ELF-1 (cell line): ENCODE measurements at regions not wholly inside any gene's neighbourhood (a gene's known extent, or its start where the extent isn't known, plus 50 kb on each side); places are given as distances from the start of the nearest gene placed in this dataset.
A peak's percentile ranks its signal among the peaks of the same experiment; 100 is the strongest.
"Not testable (repeated sequence)": the region's sequence is repeated elsewhere in the genome, so short reads cannot be mapped to it uniquely, and the experiment has no call there.

Source experiments
- DNase-seq: peaks from one replicate; pipeline ENCODE4 v3.0.0-alpha.2; 2016; ENCODE audit warnings: low read depth, low spot score

DNA sequence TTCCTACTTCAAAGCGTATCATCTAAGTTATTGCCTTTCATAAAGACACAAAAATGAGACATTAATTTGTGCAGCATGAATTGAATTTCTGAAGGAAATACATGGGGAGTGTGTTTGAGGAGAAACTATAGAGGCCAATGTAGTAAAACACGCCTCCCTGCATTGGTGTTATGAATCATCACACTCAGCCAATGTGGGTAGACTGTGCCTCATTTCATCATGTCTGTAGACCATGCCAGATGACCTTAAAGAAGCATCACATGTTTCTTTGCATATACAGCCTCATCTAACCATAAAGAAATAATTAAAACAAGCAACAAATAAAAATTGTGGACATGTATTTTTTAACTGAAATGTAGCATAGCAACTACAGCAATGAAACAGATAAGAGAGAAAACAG lies 486.0 kb upstream of the ADAMTS9 start:
- DNase-seq, result no peak

DNA sequence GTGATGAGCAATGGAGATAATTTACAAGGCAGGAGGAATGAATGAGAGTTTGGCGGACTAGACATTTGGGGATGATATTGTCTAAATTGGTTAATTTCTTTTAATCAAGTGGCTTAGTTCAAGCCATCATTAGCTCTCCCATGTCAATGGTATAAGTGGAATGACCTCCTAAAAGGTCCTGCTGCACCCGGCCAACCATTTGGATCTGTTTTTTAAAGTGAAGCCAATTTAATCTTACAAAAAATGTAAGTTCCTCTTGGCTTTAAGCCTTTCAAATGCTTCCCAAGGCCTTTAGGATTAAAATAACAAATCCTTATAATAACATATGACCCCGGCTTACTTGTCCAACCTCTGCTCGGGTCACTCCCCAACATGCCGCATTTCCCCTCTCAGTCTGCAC lies 484.4 kb upstream of the ADAMTS9 start:
- DNase-seq, result no peak

DNA sequence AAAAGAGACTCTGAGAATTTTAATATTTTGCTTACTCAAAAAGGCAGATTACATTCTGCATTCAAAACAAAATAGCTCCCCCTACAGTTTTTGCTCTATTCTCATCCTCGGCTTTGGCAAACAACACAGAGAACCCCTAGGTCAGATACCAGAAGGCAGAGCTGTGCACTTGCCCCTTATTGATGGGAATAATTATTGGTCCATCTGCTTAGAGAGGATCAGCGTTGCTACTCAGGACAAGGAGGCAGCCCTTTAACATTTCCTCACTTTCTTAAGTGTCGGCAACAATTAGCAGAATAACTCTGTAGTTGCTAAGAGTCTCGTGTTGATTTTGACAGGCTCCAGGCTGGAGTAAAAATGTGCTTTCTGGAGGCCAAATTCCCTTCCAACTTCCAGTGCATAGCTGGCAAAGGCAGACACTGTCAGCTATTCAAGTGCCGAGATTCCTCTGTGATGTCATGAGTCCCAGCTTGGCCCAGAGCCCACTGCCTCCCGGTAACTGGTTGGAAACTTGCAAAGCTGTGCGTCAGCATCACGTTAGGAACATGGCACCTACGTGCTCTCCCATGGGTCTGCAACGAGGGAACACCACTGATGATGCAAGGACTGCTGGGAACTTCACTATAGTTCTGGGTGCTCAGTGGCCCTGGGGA lies 482.7 kb upstream of the ADAMTS9 start:
- peak; percentile 18 for DNase-seq

DNA sequence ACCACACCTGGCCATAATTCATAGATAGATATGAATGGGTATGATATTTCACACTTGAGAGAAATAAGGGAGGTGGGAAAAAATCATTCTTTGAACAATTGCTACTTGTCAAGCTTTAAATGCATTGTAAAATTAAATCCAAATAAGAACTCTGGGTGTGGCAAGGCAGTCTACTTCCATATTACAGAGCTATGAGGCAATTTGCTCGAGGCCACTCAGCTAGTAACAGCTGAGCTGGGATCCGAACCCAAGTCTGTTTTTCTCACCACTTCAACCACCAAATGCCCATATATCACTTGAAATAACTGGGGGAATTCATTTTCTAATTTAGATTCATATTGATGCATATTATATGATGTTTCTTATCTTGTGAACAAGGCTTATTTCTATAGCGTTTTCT lies 482.2 kb upstream of the ADAMTS9 start:
- DNase-seq, result no peak

DNA sequence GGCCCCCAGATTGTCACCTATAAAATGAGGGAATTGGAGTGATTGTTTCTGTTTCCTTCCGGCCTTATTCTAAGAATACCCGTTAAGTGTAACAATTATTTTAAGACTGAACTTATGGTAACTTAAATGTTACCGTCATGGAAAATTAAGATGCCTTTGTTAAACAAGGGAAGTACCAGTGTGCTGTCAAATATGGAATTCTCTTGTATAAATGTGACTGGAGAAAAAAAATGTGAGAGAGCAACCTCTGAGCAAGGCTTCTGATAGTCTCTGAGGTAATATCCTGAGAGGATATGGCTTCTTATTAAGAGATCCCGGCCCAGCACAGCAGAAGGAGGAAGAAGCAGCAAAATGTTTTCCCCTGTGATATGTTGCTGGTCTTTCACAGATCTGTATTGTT lies 480.7 kb upstream of the ADAMTS9 start:
- DNase-seq, result no peak

DNA sequence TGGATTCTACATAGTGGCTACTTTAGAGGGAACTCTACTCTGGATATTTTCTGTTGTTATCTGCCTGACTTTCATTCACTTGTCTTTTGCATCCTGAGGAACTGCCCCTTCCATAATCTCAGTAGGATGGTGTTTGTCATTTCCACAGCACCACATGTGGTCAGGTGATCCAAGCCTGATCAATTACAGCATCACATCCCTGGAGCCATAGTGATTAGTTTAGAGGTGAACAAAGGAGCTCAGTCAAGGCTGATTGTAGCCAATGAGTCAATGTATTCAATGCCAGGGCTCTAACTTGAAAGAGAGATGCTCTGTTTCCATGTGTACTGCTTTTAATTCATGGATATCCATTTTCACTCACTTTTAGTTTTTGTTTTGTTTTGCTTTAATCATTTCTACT lies 478.7 kb upstream of the ADAMTS9 start:
- DNase-seq, result no peak

DNA sequence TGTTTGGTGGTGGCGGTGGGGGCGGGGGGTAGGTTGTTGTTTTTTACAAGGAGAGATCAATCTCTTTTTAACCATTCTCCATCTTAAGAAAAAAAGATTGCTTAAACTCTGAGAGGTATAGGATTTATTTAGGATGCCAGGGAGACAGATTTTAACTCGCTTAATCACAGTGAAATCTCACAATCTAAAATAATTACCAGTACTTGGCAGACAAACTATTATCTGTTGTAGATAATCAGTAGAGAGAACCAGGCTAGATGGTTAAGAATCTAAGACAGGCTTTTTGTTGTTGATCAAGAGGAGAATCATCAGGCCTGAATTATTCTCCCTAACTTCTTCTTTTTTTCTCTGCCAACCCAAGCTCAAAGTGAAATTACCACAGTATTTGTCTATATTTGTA lies 470.2 kb upstream of the ADAMTS9 start:
- DNase-seq, result no peak

DNA sequence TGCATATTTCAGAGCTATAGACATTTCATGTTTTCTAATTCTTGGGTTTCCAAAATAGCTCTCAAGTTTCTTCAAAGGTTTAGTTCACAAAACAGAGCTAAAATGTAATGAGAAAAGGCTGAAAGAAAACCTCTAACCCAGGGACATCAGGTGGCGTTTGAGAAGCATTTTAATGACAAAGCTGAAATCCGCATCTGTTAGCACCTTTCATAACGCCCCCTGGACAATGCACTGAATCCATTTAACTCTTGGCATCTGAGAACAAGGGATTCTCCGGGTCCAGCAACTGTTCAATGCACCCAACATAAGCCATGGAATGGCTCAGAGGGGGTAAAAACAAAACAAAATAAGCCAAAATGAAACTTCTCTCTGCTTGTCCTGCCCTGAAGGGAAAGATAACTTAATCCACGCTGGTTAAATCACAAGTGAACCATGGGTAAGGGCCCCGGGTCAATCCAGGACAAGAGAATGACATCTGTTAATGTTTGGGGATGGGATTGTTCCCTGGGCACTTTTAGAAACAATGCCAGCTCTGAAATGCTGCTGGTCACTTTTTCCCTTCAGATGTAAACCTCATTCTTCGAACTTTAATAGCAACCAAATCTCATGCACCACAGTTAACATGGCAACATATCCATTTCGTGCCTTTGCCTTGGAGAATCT lies 466.2 kb upstream of the ADAMTS9 start:
- DNase-seq, result peak; percentile 38

DNA sequence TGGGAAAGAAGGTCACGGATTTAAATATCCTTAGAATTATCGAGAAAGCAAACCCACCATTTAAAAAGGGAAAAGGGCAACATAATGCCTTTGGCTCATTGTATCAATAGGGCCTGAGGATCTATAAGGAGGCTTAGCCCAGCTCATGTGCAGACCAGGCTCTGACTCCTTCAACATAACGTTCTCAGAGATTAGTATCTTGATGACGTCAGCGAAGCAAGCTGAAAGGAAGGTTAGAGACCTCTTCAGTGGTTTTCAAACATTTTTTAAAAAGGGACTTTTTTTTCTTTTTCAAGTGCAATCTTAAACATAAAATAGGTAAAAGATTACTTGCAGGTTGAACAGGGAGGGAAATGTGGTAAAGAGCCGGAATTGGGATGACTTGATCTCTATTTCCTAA lies 463.9 kb upstream of the ADAMTS9 start:
- no peak for DNase-seq

DNA sequence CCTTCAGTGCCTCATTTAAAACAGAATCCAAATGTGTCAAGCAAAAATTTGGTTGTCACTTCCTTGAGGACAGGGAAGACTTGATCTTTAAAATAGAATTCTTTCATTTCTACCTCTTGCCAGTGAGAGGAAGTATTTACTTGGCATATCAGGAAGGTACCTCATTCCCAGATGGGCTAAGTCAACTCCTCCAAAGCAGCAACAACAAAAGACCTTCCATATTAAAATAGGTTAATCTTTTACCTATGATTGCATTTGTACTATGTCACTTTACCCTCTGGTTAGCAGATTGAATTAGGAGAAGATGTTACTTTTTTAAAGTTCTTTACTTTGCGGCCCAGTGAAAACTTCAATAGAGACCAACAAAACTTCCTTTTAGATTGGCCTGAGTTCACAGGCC lies 462.1 kb upstream of the ADAMTS9 start:
- DNase-seq, result no peak

DNA sequence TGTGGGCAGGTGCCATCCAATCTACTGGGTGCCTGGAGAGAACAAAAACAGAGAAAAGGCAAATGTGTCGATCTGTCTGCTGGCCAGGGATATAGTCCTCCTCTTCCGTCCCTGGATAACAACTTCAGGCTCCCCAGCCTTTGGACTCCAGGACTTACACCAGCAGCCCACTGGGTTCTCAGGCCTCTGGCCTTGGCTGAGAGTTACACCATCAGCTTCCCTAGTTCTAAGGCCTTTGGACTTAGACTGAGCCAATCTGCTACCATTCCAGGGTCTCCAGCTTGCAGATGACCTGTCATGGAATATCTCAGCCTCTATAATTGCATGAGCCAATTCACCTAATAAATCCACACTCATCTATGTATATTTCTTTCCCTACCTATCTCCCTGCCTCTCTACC lies 460.9 kb upstream of the ADAMTS9 start:
- no peak for DNase-seq

DNA sequence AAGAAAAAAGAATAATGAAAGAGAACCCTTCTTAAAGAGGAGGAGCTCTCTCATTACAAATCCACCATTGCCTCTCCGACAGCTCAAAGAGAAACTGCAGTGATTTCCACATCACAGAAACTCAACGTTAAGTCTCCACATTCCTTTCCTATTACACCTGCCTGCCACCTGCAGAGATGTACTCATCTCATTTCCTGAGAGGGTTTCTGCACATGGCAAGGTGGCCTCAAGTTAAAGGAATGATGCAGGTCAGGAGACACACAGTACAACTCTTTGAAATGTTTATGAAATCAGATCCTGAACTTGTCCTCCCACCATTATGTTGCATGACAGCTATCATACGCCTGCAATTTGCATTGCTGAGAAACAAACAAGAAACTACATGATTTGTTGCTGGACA lies 458.4 kb upstream of the ADAMTS9 start:
- peak; percentile 45 for DNase-seq

DNA sequence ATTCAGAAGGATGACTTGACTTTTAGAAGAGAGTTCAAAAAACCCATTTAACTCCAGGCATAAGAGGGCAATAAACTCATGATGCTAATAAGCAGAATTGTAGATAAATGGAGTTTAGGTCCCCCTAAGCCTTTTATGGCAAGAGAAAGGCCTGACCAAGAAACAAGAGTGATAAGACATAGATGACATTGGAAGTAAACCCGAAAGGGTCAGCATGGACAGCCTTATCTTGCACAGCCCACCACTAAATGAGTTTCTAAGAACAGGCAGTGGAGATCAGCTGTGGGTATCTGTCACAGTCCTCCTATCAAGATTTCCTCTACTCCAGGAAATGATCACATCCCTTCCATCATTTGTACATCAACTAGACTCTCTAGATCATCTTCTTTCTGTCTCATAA lies 457.9 kb upstream of the ADAMTS9 start:
- no peak for DNase-seq

DNA sequence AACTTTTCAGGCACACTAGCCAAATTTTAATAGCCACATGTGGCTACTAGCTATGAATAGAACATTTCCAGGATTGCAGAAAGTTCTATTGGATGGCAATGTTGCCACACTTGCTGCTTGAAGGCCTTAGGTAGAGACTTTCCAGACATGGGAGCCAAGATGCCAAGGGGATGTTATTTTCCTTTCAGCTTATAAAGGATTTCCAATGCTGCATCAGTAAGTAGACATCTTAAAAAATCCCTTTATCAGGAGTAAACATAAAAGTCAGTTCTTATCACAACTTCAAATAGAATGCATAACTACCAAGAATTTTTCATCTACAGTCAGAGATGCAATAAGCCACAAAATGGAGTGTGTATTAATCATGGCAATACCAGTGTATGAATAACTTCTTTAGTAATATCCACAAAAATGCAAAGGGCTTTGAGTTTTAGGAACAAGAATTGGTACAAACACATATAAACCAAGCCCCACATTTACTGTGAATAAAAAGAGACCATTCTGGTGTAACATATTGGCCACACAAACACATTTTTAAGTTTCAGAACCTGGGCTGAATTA lies 457.1 kb upstream of the ADAMTS9 start:
- DNase-seq, result no peak

DNA sequence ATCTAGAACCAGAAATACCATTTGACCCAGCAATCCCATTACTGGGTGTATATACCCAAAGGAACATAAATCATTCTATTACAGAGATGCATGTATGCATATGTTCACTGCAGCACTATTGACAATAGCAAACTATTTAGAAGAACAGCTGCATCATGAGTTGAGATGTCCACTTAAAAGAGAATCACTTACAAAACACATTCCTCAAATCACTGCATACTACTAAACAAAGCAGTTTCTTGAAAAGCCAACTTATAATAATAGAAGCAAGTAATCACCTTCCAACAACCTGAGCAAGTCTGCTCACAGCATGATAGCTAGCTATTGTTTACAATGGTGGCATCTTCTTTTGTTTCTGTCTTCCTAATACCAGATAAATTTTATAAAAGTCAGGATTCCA lies 454.7 kb upstream of the ADAMTS9 start:
- no peak for DNase-seq

DNA sequence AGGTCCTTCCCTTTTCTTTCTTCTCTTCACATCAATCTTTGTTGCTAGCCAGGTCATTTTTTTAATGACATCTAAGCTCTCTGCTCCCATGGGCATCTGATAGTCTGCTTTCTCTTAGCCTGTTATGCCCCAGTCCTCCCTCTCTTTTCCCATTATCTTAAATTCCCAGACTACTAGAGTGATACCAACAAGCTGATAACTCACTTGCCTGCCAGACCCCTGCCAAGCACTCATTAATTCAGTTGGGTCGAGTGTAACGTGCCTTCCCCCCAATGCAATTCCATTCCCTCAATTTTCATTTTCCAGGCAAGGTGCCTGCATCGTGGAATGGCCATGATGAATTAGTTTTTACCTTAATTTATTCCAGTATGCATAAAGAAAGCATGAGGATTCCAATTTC lies 450.8 kb upstream of the ADAMTS9 start:
- no peak for DNase-seq

DNA sequence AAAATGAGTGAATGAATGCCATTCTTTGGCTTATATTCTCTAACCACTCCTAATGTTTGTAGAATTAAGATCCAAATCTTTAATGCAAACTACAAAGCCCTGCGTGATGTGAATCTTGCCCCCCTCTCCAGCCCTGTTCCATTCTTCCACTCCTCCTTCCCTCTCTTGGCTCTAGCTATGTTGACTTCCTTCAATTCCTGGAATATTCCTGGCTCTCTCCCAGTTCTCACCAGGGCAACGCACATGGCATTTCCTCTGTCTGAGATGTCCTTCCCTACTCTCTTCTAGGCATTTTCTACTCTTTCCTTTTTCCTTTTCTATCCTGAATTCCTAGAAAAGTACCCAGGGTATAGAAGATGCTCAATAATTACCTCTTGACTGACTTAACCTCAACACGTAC lies 446.0 kb upstream of the ADAMTS9 start:
- not testable (repeated sequence) for DNase-seq

DNA sequence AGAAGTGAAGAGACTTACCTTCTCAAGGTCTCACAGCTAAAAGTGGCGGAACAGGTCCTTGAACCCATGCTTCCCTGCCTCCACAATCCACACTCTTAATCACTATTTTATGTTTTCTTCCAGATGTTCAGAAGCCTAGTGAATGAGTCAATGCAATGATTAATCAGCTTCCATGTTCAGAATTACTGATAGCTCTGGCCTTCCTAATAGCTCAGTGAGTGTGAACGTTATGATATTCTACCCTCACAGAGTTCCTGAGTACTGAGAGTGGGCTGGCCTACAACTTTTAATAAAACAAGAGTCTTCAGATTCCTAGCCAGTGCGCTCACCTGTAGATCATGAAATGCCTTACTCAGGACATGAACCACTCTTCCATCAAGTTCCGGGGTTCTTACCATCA lies 443.0 kb upstream of the ADAMTS9 start:
- DNase-seq, result no peak

DNA sequence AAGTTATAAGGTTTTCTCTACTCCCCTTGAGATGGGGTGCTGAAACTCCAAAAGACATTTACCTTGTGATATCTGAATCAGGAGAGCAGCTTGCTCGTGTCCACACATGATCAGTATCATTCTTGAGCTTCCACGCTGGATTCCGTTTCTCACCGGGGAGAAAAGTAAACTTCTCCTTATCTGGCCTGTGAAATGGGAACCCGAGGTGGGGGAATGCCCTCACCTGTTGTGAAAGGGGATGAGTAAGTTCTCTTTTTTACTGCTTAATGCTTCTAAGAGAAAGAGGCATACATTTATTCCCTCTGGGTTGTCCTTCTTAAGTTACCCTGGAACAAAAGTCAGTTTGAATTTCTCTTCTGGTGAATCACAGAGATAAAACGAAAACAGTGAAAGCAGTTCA lies 440.5 kb upstream of the ADAMTS9 start:
- DNase-seq, result no peak

DNA sequence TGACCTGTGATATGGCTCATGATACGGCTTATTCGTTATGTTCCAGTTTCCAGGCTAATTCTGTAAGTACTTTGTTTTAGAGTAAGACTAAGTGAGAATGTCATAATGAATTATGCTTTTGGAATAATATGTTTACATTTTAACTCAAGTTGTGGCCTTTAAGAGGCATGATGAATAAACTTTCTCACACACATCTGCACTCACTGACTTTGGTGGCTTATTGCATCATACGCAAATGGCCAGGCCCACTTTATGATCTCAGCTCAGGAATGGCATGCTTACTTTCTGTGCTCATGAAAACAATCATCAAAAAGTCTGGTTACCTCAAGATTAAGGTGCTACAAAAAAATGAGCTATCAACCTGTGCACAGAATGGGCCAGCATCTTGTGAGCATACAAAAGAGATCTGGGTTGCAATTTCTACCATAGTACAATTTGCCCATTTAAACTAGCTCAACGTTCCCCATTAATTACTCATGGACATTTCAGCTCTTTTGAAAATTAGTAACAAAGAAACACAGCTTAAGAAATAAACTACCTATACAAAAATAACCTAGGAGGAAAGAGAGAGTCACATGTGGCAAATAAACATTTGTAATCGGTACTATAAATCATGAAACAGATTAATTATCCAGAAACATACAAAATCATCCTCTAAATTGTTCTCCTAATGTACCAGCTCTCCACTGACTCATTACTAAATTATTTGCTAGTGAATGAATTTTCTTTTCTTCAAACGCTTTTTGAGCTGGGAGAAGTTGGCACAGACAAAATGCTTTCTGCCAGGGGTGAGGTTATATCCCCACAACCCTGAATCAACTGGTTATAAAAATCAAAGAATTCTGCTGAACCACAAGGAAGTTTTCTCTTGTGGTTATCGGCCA lies 439.0 kb upstream of the ADAMTS9 start:
- no peak for DNase-seq

DNA sequence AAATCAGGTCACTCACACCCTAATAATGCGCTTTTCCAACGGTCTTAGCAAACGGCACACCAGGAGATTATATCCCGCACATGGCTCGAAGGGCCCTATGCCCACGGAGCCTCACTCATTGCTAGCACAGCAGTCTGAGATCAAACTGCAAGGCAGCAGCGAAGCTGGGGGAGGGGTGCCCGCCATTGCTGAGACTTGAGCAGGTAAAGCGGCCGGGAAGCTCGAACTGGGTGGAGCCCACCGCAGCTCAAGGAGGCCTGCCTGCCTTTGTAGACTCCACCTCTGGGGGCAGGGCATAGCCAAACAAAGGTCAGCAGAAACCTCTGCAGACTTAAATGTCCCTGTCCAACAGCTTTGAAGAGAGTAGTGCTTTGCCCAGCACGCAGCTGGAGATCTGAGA lies 432.4 kb upstream of the ADAMTS9 start:
- not testable (repeated sequence) for DNase-seq

DNA sequence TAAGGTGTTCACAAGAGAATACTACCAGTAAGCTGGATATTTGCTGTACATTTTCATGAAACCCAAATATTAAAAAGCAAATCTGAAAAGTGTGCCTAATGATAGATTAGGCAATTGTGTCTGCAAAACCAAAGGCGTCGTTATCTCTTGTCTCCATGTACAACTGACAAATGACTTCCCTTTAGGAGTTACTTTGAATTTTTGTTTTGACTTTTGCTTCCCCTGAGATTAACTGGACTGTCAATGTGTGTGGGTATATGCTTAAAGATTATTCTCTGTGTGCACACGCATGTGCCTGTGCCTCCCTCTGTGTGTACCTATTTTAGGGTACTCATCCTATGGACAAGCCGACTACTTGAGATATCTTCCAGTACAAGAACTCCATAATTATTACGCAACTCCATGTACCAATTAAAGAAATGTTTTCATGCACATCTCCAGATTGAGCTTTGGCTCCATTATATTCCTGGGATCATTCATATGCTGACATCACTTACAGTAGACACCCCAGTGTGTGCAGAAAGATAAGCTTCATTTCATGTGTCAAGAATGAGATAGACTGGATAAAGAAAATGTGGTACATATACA lies 431.2 kb upstream of the ADAMTS9 start:
- DNase-seq, result no peak
